Keratinocyte (primary cell): ENCODE measurements at regions not wholly inside any gene's neighbourhood (a gene's known extent, or its start where the extent isn't known, plus 50 kb on each side); places are given as distances from the start of the nearest gene placed in this dataset.

Experiments used
- DNase-seq: peaks from one replicate; pipeline ENCODE4 v3.0.0-alpha.2; 2011; ENCODE audit warnings: low read depth, missing footprints, low spot score
- FAIRE-seq: peaks from 2 replicates; lab custom pipeline; 2011; peaks lifted over from hg19 to GRCh38; lab: Jason Lieb, UNC
- H2AFZ ChIP-seq: 2 replicates; pipeline ENCODE4 v1.6.0; 2012; ENCODE audit warnings: low read length, control low read depth, inconsistent platforms; ENCODE audit not compliant: control insufficient read depth
- H3K27ac ChIP-seq: 2 replicates; pipeline ENCODE4 v1.5.1; 2011; ENCODE audit warnings: low read length; ENCODE audit not compliant: control insufficient read depth, insufficient read depth
- H3K27me3 ChIP-seq: 3 replicates; pipeline ENCODE4 v1.6.0; 2011; ENCODE audit warnings: low read length; ENCODE audit not compliant: control insufficient read depth, insufficient read depth; ENCODE audit errors: extremely low read depth
- H3K36me3 ChIP-seq, 2 experiments: 2 replicates in 1 of 2; 3 replicates in 1 of 2; pipeline ENCODE4 v1.5.1; 2011; ENCODE audit warnings: low read length in 2 of 2, mild to moderate bottlenecking in 1 of 2; ENCODE audit not compliant: control insufficient read depth in 2 of 2, insufficient read depth in 2 of 2; ENCODE audit errors: extremely low read depth in 1 of 2
- H3K4me1 ChIP-seq: 3 replicates; pipeline ENCODE4 v1.5.1; 2011; ENCODE audit warnings: low read length; ENCODE audit not compliant: control insufficient read depth, insufficient read depth; ENCODE audit errors: extremely low read depth
- H3K4me2 ChIP-seq: 3 replicates; pipeline ENCODE4 v1.6.0; 2011; ENCODE audit warnings: low read depth, low read length; ENCODE audit not compliant: control insufficient read depth, insufficient read depth; ENCODE audit errors: extremely low read depth
- H3K4me3 ChIP-seq, 3 experiments: fragments of 200-600 bp in 1 of 3; sonication (generic) in 1 of 3; 2 replicates in 2 of 3; 3 replicates in 1 of 3; pipeline ENCODE4 v1.5.1; 2011 to 2016; ENCODE audit warnings: low read length in 3 of 3, mild to moderate bottlenecking in 3 of 3, control low read depth in 2 of 3, inconsistent platforms in 1 of 3, low read depth in 1 of 3, mixed read lengths in 1 of 3, mixed run types in 1 of 3, moderate library complexity in 1 of 3; ENCODE audit not compliant: control insufficient read depth in 2 of 3, insufficient read depth in 2 of 3; ENCODE audit errors: extremely low read depth in 1 of 3
- H3K79me2 ChIP-seq: 2 replicates; pipeline ENCODE4 v1.6.0; 2012; ENCODE audit warnings: low read length; ENCODE audit not compliant: control insufficient read depth, insufficient read depth
- H3K9ac ChIP-seq: 3 replicates; pipeline ENCODE4 v1.6.0; 2011; ENCODE audit warnings: low read length; ENCODE audit not compliant: control insufficient read depth, insufficient read depth; ENCODE audit errors: extremely low read depth
- H3K9me1 ChIP-seq: 3 replicates; pipeline ENCODE4 v1.6.0; 2011; ENCODE audit warnings: low read length; ENCODE audit not compliant: control insufficient read depth, insufficient read depth; ENCODE audit errors: extremely low read depth
- H3K9me3 ChIP-seq: 2 replicates; pipeline ENCODE4 v1.5.1; 2012; ENCODE audit warnings: low read depth, low read length; ENCODE audit not compliant: control insufficient read depth
- H4K20me1 ChIP-seq: 3 replicates; pipeline ENCODE4 v1.6.0; 2011; ENCODE audit warnings: low read length; ENCODE audit not compliant: control insufficient read depth, insufficient read depth; ENCODE audit errors: extremely low read depth
- EZH2 ChIP-seq: IDR thresholded peaks from one replicate; pipeline ENCODE4 v1.6.1; 2012; ENCODE audit warnings: inconsistent platforms, mild to moderate bottlenecking, low read length, moderate library complexity
- dilution Hi-C: fragments of 300-500 bp; cut with MboI; formaldehyde crosslinking; loops from one replicate; pipeline ENCODE4 v1.7.0; 2020; ENCODE audit warnings: low sequenced_read_pairs; ENCODE audit not compliant: extremely low pct_ligation_motif_present
- TF ChIP-seq, protein P1 (sequence below), 3 experiments: IDR thresholded peaks in 1 of 3; conservative IDR thresholded peaks in 1 of 3; optimal IDR thresholded peaks in 1 of 3; 2 replicates in 2 of 3; 3 replicates in 1 of 3; pipeline versions ENCODE3 to v1.5.1; 2011; ENCODE audit warnings: low read length in 3 of 3, mild to moderate bottlenecking in 3 of 3, moderate library complexity in 2 of 3, control low read depth in 1 of 3, inconsistent platforms in 1 of 3; ENCODE audit not compliant: insufficient read depth in 2 of 3; ENCODE audit errors: extremely low read depth in 1 of 3

DNA sequence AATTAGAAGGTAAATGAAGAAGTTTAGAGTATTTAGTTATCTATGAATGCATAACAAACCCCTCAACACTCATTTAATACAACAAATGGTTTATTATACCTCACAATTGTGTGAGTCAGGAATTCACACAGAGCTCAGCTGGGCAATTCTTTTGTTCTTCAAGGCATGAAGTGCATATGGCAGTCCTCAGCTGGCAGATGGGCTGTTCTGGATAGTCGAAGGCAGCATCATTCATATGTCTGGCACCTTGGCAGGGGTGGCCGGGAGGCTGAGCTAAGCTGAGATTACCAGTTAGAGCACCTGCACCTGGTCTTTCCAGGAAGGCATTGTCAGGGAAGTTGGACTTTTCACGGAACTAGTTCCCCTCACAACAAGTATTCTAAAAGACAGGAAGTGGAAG is 286.2 kb upstream of the DUSP10 start:
- Histone ChIP-seq H3K4me2 (no peak overlapping the region), H3K79me2 (no peaks in the 10 kb centered on the region), H3K27ac (no peak overlapping the region), H3K9ac (no peak overlapping the region), H3K9me1 (no peaks in the 10 kb centered on the region), H3K4me3 (no peak overlapping the region), H3K27me3 (no peaks in the 10 kb centered on the region), H3K4me1 (no peaks in the 10 kb centered on the region), H3K36me3 (no peaks in the 10 kb centered on the region), H3K9me3 (no peaks in the 10 kb centered on the region), H4K20me1 (no peaks in the 10 kb centered on the region), H2AFZ (no peak overlapping the region)
- dilution Hi-C loops = no loop called here
- DNase-seq (no peak), FAIRE-seq (no peak)
- TF ChIP-seq, protein P1, sequence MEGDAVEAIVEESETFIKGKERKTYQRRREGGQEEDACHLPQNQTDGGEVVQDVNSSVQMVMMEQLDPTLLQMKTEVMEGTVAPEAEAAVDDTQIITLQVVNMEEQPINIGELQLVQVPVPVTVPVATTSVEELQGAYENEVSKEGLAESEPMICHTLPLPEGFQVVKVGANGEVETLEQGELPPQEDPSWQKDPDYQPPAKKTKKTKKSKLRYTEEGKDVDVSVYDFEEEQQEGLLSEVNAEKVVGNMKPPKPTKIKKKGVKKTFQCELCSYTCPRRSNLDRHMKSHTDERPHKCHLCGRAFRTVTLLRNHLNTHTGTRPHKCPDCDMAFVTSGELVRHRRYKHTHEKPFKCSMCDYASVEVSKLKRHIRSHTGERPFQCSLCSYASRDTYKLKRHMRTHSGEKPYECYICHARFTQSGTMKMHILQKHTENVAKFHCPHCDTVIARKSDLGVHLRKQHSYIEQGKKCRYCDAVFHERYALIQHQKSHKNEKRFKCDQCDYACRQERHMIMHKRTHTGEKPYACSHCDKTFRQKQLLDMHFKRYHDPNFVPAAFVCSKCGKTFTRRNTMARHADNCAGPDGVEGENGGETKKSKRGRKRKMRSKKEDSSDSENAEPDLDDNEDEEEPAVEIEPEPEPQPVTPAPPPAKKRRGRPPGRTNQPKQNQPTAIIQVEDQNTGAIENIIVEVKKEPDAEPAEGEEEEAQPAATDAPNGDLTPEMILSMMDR (optimal IDR thresholded peaks at IDR 0.05 in 1 of 3, IDR thresholded peaks at IDR 0.05 in 1 of 3, conservative IDR thresholded peaks at IDR 0.05 in 1 of 3; ENCODE audit: extremely low read depth in 1 of 3, insufficient read depth in 2 of 3, low read length in 3 of 3) = no peak
- TF ChIP-seq EZH2 = no peak

GRCh38 chr1:222026280-222026679 is 284.4 kb upstream of the DUSP10 start:
- H4K20me1 ChIP-seq = no peaks in the 10 kb centered on the region
- H3K4me2 ChIP-seq = no peak overlapping the region
- no peaks in the 10 kb centered on the region for H3K36me3 ChIP-seq
- dilution Hi-C loops = no loop called here
- no peak for TF ChIP-seq EZH2
- TF ChIP-seq, protein P1 (optimal IDR thresholded peaks at IDR 0.05 in 1 of 3, IDR thresholded peaks at IDR 0.05 in 1 of 3, conservative IDR thresholded peaks at IDR 0.05 in 1 of 3; ENCODE audit: extremely low read depth in 1 of 3, insufficient read depth in 2 of 3, low read length in 3 of 3) = no peak
- DNase-seq (no peak), FAIRE-seq (no peak)
- H3K27me3 ChIP-seq = no peaks in the 10 kb centered on the region
- H3K27ac ChIP-seq = no peak overlapping the region
- H2AFZ ChIP-seq = no peak overlapping the region
- H3K79me2 ChIP-seq = no peaks in the 10 kb centered on the region
- no peaks in the 10 kb centered on the region for H3K9me3 ChIP-seq
- H3K4me1 ChIP-seq = no peaks in the 10 kb centered on the region
- no peak overlapping the region for H3K9ac ChIP-seq
- no peaks in the 10 kb centered on the region for H3K9me1 ChIP-seq
- H3K4me3 ChIP-seq = no peak overlapping the region
